Fibroblast of the conjunctiva (primary cell): ENCODE measurements at regions not wholly inside any gene's neighbourhood (a gene's known extent, or its start where the extent isn't known, plus 50 kb on each side); places are given as distances from the start of the nearest gene placed in this dataset.

Experiments used
- DNase-seq: peaks from one replicate; pipeline ENCODE4 v3.0.0-alpha.2; 2010; ENCODE audit warnings: low read depth

- DNase-seq: no peak
Measured at GRCh38 chr1:106571109-106571508, 485.4 kb upstream of the PRMT6 start.

- DNase-seq: no peak
Measured at GRCh38 chr1:106584107-106584506, 472.4 kb upstream of the PRMT6 start.

DNA sequence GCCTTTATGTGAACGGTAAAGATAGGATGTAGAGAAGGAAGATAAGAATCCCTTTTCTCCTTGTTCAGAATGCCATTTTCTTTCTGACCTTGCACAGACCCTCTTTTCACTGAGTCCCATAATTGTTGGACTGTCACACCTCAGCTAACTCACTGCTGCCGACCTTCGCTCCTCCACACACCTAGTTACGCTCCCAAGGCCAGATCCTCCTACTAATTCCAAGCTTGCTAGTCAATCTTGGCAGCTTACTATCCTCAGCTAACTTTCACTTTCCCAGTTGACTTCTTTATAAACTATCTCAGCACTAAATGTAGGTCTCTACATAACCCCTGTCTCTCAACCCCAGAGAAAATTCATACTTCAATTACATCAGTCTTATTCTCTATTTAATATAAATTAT is 471.8 kb upstream of the PRMT6 start:
- no peak for DNase-seq

DNA sequence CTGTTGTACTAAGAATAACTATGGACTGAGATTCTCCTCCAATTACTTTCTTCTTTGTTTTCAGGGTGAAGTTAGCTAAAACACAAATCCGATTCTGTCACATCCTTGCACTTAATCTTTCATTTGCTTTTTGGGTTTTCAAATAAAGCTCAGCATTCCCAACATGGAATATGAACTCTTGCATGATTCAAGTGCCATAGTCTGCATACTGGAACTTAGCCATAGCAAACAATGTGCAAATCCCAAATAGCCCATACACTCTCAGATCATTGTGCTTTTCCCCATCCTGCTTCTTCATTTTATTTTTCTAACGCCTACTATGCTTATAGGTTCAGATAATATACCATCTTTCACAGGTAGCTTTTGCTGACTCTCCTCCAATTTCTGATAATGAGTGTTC is 455.8 kb upstream of the PRMT6 start:
- DNase-seq: no peak

DNA sequence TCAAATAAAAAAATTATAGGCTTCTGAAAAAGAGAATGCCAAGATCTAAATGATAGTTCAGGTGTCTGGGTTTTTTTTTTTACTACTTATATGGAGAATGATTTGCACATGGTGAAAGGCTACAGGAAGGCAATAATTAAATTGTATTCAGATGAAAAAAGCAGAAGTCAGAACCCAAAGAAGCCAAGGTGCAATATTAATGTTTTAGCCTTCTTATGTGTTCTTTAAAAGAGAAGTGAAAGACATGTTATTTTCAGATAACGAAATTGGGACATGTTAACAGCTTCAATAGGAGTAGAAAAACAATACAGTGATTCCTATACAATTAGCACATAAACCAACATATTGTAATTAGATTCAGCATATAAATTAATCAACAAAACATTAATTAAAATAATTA is 452.9 kb upstream of the PRMT6 start:
- DNase-seq: no peak

DNA sequence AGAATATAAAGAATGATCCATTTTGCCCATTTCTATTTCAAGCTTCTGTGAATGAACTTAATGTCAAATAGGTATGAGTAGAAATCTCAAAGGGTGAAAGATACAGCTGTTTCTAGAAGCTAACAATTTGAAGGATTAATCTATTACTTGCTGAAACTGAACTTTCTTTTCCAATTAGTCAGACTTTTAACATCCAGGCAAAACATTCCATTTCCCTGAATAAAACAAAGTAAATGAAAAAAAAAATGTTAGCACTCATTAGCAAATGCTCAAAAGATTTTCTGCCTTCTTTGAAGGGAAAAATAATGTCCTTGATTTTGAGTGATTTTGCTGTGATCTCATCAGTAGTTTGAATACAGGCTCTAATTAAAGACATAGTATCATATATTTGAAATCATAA is 447.6 kb upstream of the PRMT6 start:
- no peak for DNase-seq

DNA sequence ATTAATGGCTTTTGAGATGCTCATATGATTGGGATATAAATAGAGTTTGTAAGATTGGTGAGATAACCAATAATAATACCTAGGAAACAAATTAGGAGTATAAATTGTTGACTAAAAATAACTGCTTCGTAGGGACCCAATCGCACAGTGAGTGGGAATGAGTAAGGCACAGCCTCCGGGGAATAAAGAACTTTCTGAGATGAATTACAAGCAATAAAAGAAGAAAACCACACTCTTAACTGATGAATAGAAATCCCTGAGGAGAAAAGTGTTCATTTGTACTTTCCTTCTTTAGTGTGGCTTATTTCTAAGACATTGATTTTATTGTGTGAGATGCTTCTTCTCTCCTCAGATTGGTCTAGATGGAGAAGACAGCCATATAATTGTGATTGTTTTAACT is 443.4 kb upstream of the PRMT6 start:
- no peak for DNase-seq

GRCh38 chr1:106613861-106614260 is 442.6 kb upstream of the PRMT6 start:
- DNase-seq: no peak

DNA sequence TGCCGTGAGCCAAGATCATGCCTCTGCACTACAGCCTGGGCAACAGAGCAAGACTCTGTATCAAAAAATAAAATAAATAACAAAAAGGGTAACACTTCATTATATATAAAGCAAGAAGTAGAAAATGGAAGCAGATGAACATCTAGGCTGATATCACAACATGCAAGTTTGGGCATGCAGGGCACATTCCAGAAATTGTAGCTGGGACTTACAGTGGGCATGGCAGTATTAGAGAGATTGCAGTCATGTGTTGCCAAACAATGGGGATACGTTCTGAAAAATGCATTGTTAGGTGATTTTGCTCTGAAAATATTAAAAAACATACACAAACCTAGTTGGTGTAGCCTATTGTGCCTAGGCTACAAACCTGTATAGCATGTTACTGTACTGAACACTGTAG is 441.0 kb upstream of the PRMT6 start:
- DNase-seq: no peak

- DNase-seq: no peak
Measured at GRCh38 chr1:106619080-106619826, 437.2 kb upstream of the PRMT6 start.

DNA sequence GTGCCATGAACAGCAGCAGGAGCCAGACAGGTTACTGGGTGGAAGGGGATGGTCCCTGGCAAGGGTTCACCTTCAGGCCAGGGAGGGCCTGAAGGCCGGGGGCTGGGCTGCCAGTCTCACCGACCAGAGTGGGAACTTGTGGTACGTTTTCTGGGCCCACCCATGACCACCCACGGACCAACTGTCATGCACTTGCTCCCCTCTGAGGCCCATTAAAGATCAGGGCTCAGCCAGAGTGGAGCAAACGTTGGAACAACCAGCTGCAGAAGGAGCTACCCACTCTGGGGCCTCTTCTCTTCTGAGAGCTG is 436.7 kb upstream of the PRMT6 start:
- DNase-seq: no peak

GRCh38 chr1:106620521-106620954 is 435.9 kb upstream of the PRMT6 start:
- DNase-seq: peak; percentile 49

- DNase-seq: no peak
Measured at GRCh38 chr1:106621853-106622252, 434.6 kb upstream of the PRMT6 start.

DNA sequence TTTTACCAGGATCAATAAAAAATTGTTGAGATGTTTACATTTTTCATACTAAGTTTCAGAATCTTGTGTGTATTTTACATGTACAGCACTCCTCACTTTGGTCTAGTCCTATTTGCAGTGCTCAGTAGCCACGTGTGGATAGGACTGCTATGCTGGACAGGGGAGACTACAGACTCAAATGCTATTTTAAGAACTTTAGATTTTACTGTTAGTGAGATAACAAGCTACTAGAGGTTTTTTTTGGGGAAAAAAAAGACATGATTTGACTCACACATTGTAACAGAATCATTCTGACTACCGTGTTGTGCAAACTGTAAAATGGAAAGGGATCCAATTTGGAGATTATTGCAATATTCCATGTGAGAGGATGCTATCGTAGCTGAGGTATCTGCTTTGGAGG is 418.9 kb upstream of the PRMT6 start:
- DNase-seq: no peak

GRCh38 chr1:106646261-106646784 is 410.2 kb upstream of the PRMT6 start:
- no peak for DNase-seq

DNA sequence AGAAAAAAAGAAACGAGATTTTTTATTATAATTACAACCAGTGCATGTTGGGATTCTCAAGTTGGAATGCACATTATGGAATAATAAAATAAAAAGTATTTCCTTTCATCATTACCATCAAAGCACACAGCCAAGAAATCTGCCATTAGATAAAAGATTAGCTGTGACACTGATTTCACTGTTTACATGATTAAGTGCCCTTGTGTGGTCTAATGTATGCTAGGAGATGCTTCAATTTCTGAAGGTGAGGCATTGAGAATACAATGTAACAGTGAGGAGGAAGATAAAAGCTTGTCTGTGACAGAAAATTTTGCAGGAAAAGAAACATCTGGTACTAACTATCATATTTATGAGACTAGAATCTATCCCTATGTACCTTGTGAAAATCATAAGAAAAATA is 409.7 kb upstream of the PRMT6 start:
- DNase-seq: no peak

DNA sequence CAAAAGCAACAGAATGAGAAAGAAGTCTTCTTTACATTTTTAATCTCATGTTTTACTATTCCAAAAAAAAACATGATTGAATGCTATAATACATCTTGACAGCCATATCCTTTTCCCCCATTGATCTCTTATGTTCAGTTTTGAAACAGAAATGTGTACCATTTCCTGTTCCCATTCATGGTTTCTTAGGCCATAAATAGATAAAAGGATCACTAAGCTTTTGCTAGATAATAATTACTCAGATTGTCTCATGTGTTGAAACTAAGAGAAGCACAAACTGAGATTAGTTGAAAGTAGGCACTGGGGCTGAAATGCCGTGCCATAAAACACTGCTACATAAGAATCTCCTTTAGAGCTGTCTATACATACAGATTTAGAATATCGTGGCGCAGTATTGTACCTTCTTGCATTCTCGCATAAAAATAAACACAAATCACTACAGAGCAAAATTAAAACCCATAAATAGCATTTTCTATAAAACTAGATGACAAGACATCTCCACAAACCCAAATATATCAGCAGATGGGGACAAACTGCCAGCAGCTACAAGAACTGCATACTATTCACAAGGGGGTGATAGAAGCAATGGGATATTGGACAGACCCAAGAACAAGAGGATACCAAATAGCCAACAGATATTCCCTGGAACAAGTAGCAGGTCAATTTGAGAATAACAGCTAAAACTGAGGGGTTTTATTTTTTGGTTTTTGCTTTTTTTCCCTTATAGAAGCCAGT is 405.3 kb upstream of the PRMT6 start:
- DNase-seq: no peak

GRCh38 chr1:106659490-106660244 is 396.8 kb upstream of the PRMT6 start:
- no peak for DNase-seq

- no peak for DNase-seq
Measured at GRCh38 chr1:106675558-106675957, 380.9 kb upstream of the PRMT6 start.

DNA sequence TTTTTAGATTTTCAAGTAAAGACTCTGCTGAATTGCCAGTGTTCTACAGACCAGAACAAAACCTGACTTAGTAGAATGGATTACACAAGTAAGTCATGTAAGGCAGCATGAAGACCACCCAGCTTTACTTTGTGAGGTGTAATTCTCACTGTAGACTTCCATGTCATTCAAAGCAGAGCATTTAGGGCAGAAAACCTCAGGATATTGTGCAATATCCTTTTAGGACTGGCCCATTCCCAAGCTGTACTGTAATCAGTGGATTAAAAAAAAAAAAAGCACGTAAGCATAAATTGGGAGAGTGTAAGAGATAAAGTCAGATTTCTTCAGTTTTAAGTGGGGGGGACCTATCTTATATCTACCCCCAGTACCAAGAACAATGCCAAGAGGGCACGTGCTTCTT is 380.5 kb upstream of the PRMT6 start:
- DNase-seq: no peak

DNA sequence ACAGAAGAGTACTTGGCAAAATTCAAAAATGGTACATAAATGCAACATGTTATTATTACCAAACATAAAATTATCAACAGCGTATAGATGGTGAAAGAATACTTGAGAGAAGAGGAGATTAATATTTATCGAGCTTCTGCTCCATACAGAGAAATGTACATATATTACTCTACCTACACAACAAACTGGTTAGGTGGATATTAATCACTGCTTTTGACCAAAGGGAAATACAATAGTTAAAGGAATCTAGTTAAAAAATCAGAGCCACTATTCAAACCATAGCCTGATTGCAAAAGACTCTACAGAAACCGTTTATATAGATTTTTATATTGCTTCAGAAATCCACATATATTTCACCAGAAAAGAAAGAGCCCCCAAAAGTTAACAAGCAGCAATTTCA is 379.3 kb upstream of the PRMT6 start:
- DNase-seq: no peak

DNA sequence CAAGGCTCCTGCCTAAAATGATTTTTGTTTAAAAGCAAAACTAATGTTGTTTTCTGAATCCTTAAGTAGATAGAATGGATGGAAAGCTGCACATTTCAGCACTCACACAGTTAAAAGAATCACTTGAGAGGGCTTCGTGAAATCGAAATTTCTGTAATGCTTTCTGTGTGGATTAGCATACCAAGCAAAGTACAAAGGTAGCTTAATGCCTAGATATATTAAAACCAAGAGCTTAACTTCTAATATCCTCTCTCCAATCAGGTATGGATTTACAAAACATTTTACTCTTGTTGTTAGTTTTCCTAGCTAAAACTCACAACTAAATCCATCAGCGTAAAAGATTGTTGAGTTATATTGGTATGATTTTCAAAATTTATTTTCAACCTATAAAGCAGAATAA is 378.8 kb upstream of the PRMT6 start:
- no peak for DNase-seq
